ENCODE measurements at regions not wholly inside any gene's neighbourhood (a gene's known extent, or its start where the extent isn't known, plus 50 kb on each side); places are given as distances from the start of the nearest gene placed in this dataset.

DNA sequence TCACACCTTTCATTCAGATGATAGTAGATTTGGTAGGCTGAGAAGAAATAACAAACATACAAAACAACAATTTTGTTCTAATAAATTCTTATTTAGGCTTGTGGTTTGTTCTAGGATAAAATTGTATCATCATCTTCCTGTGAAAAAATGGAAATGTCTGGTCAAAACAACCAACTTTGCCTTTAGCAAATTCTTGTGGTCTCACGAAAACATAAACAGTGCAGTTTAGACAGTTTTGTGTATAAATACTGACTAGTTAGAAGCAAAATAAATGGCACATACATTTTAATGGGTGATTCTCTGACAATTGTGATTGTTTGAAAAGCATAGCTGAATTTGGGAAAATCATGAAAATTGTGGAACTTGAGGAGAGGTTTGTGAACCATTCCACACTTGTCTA is 180.1 kb downstream of the TDRD15 start:
- Mint-ChIP-seq H3K4me1 (no peaks in the 10 kb centered on the region), H3K36me3 (ENCODE audit: low read depth) (no peaks in the 10 kb centered on the region), H3K4me3 (no peak overlapping the region), H3K27me3 (no peaks in the 10 kb centered on the region), H3K27ac (no peak overlapping the region)
- ATAC-seq (no peak), DNase-seq (no peak)
- no peaks in the 10 kb centered on the region for H3K9me3 ChIP-seq (ENCODE audit: control insufficient read depth, low read length, poor library complexity, severe bottlenecking)

DNA sequence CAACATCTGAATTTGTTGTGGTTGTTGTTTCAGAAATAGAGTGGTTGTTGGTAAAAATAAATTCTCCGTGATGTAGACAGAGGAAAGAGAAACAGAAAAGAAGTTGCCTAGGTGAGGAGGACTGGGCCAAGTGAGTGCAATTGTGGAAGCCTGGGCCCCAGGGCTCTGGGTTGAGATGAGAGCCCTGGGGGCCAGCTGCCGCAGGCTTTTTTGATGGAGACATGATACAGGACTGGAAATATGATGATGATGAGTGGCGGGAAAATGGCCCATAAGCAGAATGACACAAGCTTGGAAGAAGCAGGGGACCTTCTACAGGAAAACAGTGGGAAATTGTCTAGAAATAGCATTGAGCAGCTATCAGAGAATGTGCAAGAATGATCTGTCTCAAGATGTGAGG is 181.8 kb downstream of the TDRD15 start:
- Mint-ChIP-seq H3K27ac (no peak overlapping the region), H3K27me3 (no peaks in the 10 kb centered on the region), H3K4me3 (no peak overlapping the region), H3K36me3 (ENCODE audit: low read depth) (no peaks in the 10 kb centered on the region), H3K4me1 (no peaks in the 10 kb centered on the region)
- ATAC-seq (no peak), DNase-seq (no peak)
- H3K9me3 ChIP-seq (ENCODE audit: control insufficient read depth, low read length, poor library complexity, severe bottlenecking), result no peaks in the 10 kb centered on the region

- no peak for ATAC-seq
- H3K27me3 Mint-ChIP-seq, result no peaks in the 10 kb centered on the region
- H3K36me3 Mint-ChIP-seq (ENCODE audit: low read depth), result no peaks in the 10 kb centered on the region
- H3K4me1 Mint-ChIP-seq, result no peaks in the 10 kb centered on the region
- DNase-seq, result no peak
- H3K4me3 Mint-ChIP-seq, result no peak overlapping the region
- H3K27ac Mint-ChIP-seq, result no peak overlapping the region
- H3K9me3 ChIP-seq (ENCODE audit: control insufficient read depth, low read length, poor library complexity, severe bottlenecking), result no peaks in the 10 kb centered on the region
Observed at GRCh38 chr2:21306235-21306634, 182.5 kb downstream of the TDRD15 start.

DNA sequence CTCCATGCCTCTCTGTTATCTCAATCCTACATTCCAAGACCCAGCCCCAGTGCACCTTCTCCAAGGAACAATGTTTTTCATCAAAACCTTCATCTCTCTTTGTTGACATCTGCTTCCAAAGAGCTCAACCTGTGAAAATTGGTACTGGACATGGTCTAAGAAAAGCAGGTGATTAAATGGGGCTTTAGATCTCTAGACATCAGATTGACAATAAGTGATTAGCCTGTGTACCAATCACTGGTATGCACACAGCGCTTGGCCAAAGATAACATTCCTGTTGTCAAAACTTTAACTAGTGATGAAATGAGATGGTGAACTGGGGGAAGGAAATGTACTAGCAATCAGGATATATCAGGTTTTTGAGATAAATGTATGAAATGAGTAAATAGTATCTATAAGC is 183.3 kb downstream of the TDRD15 start:
- Mint-ChIP-seq H3K27me3 (no peaks in the 10 kb centered on the region), H3K4me3 (no peak overlapping the region), H3K4me1 (no peaks in the 10 kb centered on the region), H3K36me3 (ENCODE audit: low read depth) (no peaks in the 10 kb centered on the region), H3K27ac (no peak overlapping the region)
- DNase-seq (no peak), ATAC-seq (no peak)
- H3K9me3 ChIP-seq (ENCODE audit: control insufficient read depth, low read length, poor library complexity, severe bottlenecking), result no peaks in the 10 kb centered on the region

GRCh38 chr2:21310493-21310892 is 186.7 kb downstream of the TDRD15 start:
- H3K4me3 Mint-ChIP-seq, result no peak overlapping the region
- no peaks in the 10 kb centered on the region for H3K9me3 ChIP-seq (ENCODE audit: control insufficient read depth, low read length, poor library complexity, severe bottlenecking)
- no peak for ATAC-seq
- no peaks in the 10 kb centered on the region for H3K36me3 Mint-ChIP-seq (ENCODE audit: low read depth)
- H3K4me1 Mint-ChIP-seq, result no peaks in the 10 kb centered on the region
- H3K27ac Mint-ChIP-seq, result no peak overlapping the region
- no peaks in the 10 kb centered on the region for H3K27me3 Mint-ChIP-seq
- DNase-seq, result no peak

- DNase-seq, result no peak
- no peak for ATAC-seq
- H3K27me3 Mint-ChIP-seq, result no peaks in the 10 kb centered on the region
- no peak overlapping the region for H3K4me3 Mint-ChIP-seq
- H3K4me1 Mint-ChIP-seq, result no peaks in the 10 kb centered on the region
- H3K36me3 Mint-ChIP-seq (ENCODE audit: low read depth), result no peaks in the 10 kb centered on the region
- no peak overlapping the region for H3K27ac Mint-ChIP-seq
- H3K9me3 ChIP-seq (ENCODE audit: control insufficient read depth, low read length, poor library complexity, severe bottlenecking), result no peaks in the 10 kb centered on the region
Observed at GRCh38 chr2:21314322-21314835, 190.6 kb downstream of the TDRD15 start.

- H3K27ac Mint-ChIP-seq, result no peak overlapping the region
- DNase-seq (no peak), ATAC-seq (no peak)
- H3K36me3 Mint-ChIP-seq (ENCODE audit: low read depth), result no peaks in the 10 kb centered on the region
- H3K9me3 ChIP-seq (ENCODE audit: control insufficient read depth, low read length, poor library complexity, severe bottlenecking), result no peaks in the 10 kb centered on the region
- H3K27me3 Mint-ChIP-seq, result no peaks in the 10 kb centered on the region
- H3K4me3 Mint-ChIP-seq, result no peak overlapping the region
- no peaks in the 10 kb centered on the region for H3K4me1 Mint-ChIP-seq
Observed at GRCh38 chr2:21317131-21317530, 193.4 kb downstream of the TDRD15 start.

DNA sequence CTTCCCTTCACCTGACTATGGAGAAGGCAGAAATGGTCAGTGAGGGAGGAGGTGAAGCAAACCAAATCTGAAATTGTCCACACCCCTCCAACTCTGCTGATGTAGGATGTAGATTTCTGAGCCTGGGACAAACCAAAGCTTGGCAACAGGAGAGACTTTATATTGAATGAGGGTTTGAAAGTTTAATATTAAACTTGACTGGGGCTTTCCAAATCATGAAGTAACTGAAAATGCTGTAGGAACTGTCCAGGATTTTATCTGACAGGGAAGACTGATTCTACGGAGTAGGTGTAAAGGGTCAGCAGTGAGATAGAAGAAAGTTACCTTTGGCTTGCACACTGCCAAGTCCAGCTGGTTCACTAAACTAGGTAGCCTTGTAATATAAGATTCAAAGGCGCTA is 194.5 kb downstream of the TDRD15 start:
- H3K27me3 Mint-ChIP-seq, result no peaks in the 10 kb centered on the region
- ATAC-seq (no peak), DNase-seq (no peak)
- no peaks in the 10 kb centered on the region for H3K9me3 ChIP-seq (ENCODE audit: control insufficient read depth, low read length, poor library complexity, severe bottlenecking)
- no peaks in the 10 kb centered on the region for H3K36me3 Mint-ChIP-seq (ENCODE audit: low read depth)
- H3K4me3 Mint-ChIP-seq, result no peak overlapping the region
- H3K4me1 Mint-ChIP-seq, result no peaks in the 10 kb centered on the region
- no peak overlapping the region for H3K27ac Mint-ChIP-seq

GRCh38 chr2:21326152-21326551 is 202.4 kb downstream of the TDRD15 start:
- H3K9me3 ChIP-seq (ENCODE audit: control insufficient read depth, low read length, poor library complexity, severe bottlenecking), result no peaks in the 10 kb centered on the region
- H3K27me3 Mint-ChIP-seq, result no peaks in the 10 kb centered on the region
- no peaks in the 10 kb centered on the region for H3K36me3 Mint-ChIP-seq (ENCODE audit: low read depth)
- no peak overlapping the region for H3K4me3 Mint-ChIP-seq
- H3K27ac Mint-ChIP-seq, result no peak overlapping the region
- DNase-seq, result no peak
- no peak for ATAC-seq
- no peaks in the 10 kb centered on the region for H3K4me1 Mint-ChIP-seq

DNA sequence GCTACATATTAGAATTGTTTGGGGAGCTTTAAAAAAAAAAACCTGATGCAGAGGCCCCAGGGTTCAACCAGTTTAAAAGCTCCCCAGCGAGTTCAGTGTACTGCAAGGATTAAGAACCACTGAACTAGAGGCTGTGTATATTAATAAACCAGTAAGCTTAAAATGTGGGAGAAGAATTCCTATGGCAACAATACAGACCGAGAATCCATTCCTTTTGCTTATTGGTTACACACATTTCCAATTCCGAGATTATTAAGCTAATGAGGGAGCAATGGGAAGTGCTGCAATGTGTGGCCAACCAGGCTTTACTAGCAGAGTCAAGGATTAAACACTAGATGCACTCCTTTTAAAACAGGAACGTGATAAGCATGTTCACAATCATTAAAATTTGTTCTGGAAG is 204.4 kb downstream of the TDRD15 start:
- no peaks in the 10 kb centered on the region for H3K9me3 ChIP-seq (ENCODE audit: control insufficient read depth, low read length, poor library complexity, severe bottlenecking)
- no peaks in the 10 kb centered on the region for H3K27me3 Mint-ChIP-seq
- ATAC-seq, result no peak
- DNase-seq, result no peak
- H3K36me3 Mint-ChIP-seq (ENCODE audit: low read depth), result no peaks in the 10 kb centered on the region
- H3K4me3 Mint-ChIP-seq, result no peak overlapping the region
- no peak overlapping the region for H3K27ac Mint-ChIP-seq
- no peaks in the 10 kb centered on the region for H3K4me1 Mint-ChIP-seq

DNA sequence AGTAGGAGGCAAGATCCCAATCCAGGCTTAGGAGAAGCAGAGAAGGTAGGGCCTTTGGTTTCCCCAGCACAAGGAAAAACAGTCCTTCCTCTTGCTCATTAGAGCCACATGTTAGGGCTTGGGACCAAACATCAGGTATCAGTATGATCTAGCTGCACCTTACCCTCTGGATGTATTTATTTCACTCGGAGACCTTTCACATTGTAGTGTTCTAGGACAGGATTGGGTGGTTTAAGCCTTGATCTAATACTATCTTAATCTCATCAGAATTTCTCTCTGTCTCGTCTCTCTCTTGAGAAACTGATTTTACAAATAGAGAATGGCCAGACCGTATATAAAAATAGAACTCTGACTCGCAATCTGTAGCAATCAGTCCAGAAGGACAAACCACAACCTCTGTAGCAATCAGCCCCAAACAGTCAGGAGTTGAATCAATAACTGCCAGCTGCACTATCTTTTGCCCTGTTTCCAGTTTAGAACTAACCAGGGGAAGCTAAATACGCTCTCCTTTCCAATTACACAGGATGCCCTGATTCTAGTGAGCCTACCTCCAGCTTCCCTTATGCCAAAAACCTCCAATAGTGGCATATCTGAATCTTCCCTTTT is 207.1 kb downstream of the TDRD15 start:
- DNase-seq (no peak), ATAC-seq (no peak)
- Mint-ChIP-seq H3K4me1 (no peaks in the 10 kb centered on the region), H3K27ac (no peak overlapping the region), H3K36me3 (ENCODE audit: low read depth) (no peaks in the 10 kb centered on the region), H3K27me3 (no peaks in the 10 kb centered on the region), H3K4me3 (no peak overlapping the region)
- peaks cover 2% of the 10 kb centered on the region for H3K9me3 ChIP-seq (ENCODE audit: control insufficient read depth, low read length, poor library complexity, severe bottlenecking)

DNA sequence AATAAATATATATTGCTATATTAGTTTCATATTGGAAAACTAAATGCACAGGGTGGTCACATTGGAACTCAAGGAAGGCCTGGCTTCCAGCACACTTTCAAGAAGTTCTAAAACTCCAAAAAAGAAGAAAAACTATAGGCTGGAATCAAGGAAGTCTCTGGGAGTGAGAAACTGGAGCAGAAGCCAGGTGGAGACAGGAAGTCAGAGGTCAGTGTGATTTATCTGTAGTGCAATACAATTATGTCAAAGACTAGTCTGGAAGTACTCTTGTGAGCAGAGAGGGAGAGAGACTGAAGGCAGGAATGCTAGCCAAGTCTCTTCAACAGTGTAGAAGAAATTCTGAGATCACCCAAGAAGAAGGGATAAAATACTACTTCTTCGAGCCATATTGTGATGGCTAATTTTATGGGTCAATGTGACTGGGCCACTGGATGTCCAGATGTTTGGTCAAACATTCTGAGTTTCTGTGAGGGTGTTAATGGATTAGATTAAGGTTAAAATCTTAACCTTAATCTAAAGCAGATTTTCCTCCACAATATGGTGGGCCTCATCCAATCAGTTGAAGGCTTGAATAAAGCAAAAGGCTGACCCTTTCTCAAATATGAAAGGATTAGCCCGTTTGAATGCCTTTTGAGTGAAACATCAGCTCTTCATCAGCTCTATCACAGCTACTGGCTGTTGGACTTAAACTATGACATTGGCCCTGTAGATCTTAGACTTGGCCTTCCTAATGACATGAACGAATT is 208.0 kb downstream of the TDRD15 start:
- Mint-ChIP-seq H3K27me3 (no peaks in the 10 kb centered on the region), H3K4me3 (no peak overlapping the region), H3K4me1 (no peaks in the 10 kb centered on the region), H3K36me3 (ENCODE audit: low read depth) (no peaks in the 10 kb centered on the region), H3K27ac (no peak overlapping the region)
- peaks cover 2% of the 10 kb centered on the region for H3K9me3 ChIP-seq (ENCODE audit: control insufficient read depth, low read length, poor library complexity, severe bottlenecking)
- no peak for ATAC-seq
- DNase-seq, result no peak

GRCh38 chr2:21332993-21333625 is 209.3 kb downstream of the TDRD15 start:
- Mint-ChIP-seq H3K36me3 (ENCODE audit: low read depth) (no peaks in the 10 kb centered on the region), H3K27me3 (no peaks in the 10 kb centered on the region), H3K4me1 (no peaks in the 10 kb centered on the region), H3K27ac (no peak overlapping the region), H3K4me3 (no peak overlapping the region)
- DNase-seq (no peak), ATAC-seq (no peak)
- peaks cover 2% of the 10 kb centered on the region for H3K9me3 ChIP-seq (ENCODE audit: control insufficient read depth, low read length, poor library complexity, severe bottlenecking)

DNA sequence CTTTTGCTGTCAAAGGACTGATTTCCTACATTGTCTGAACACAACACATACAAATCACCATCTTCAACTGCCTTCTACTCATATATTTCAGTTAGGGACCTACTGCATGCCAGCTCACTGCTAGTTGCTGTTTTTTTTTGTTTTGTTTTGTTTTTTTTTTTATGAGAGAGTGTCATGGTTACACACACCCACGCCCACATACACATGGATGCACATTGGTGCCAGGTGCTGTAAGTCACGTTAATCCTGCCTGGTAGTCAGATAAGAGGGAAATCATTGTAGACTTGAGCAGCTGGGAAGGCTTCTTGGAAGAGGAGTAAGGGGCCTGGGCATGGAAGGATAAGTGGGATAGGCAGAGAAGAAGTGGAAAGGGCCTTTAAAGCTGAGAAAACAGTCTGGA is 209.9 kb downstream of the TDRD15 start:
- DNase-seq, result no peak
- H3K9me3 ChIP-seq (ENCODE audit: control insufficient read depth, low read length, poor library complexity, severe bottlenecking), result peaks cover 2% of the 10 kb centered on the region
- H3K4me3 Mint-ChIP-seq, result no peak overlapping the region
- ATAC-seq, result no peak
- H3K27me3 Mint-ChIP-seq, result no peaks in the 10 kb centered on the region
- H3K36me3 Mint-ChIP-seq (ENCODE audit: low read depth), result no peaks in the 10 kb centered on the region
- no peaks in the 10 kb centered on the region for H3K4me1 Mint-ChIP-seq
- no peak overlapping the region for H3K27ac Mint-ChIP-seq
